Ovary (tissue), 3 donors: ENCODE measurements at regions not wholly inside any gene's neighbourhood (a gene's known extent, or its start where the extent isn't known, plus 50 kb on each side); places are given as distances from the start of the nearest gene placed in this dataset.

Experiments
- POLR2A ChIP-seq: fragments of 450-650 bp; IDR thresholded peaks from one replicate; pipeline ENCODE4 v1.6.1; 2017; ENCODE audit warnings: antibody characterized with exemption, mild to moderate bottlenecking, moderate library complexity
- TF ChIP-seq, protein P1 (sequence below), 3 donors: fragments of 450-650 bp in 2 of 3; fragments of 200-600 bp in 1 of 3; IDR thresholded peaks; one replicate each; pipeline versions ENCODE4 v1.5.1 to v1.8.0; 2016 to 2022; ENCODE audit warnings: antibody characterized with exemption in 3 of 3, mild to moderate bottlenecking in 1 of 3
- donor health status: DM: no; HTN: no; CAD: no.

DNA sequence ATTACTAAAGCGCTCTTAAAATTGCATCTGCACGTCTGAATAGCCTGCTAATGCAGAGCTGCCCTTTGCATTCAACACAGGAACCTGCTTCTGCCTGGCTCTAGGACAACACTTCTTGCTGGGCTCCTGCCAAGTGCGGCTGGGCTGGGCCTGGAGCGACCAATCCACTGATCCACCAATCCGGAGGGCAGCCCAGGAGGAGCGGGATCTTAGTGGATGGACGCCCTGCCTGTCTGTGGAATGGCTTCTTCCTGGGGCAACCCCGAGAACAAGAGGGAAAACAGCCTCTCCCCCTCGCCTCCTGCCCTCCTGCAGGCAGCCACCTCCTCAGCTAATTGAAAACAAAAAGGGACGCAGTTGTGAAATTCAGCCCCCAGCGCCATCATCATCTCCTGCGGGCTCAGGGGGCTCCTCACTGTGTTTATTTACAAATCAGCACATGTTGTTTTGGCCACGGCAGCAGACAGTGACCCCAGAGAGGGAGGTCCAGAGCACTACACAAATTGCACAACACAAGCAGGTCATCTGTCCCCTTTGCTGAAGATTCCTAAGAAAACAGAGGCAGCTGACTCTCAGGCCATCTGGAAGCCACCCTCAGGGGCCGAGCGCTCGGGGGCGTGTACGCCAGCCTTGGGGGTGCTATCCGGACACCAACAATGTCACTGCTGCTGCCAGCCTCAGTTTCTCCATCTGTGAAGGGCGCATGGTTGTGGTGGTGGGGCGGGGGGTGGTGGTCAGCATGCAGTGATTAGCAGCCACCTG, 57.3 kb downstream of the GADD45G start:
- TF ChIP-seq, protein P1, sequence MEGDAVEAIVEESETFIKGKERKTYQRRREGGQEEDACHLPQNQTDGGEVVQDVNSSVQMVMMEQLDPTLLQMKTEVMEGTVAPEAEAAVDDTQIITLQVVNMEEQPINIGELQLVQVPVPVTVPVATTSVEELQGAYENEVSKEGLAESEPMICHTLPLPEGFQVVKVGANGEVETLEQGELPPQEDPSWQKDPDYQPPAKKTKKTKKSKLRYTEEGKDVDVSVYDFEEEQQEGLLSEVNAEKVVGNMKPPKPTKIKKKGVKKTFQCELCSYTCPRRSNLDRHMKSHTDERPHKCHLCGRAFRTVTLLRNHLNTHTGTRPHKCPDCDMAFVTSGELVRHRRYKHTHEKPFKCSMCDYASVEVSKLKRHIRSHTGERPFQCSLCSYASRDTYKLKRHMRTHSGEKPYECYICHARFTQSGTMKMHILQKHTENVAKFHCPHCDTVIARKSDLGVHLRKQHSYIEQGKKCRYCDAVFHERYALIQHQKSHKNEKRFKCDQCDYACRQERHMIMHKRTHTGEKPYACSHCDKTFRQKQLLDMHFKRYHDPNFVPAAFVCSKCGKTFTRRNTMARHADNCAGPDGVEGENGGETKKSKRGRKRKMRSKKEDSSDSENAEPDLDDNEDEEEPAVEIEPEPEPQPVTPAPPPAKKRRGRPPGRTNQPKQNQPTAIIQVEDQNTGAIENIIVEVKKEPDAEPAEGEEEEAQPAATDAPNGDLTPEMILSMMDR (IDR thresholded peaks at IDR 0.05): no peak
- no peak for TF ChIP-seq POLR2A
